ENCODE measurements at regions not wholly inside any gene's neighbourhood (a gene's known extent, or its start where the extent isn't known, plus 50 kb on each side); places are given as distances from the start of the nearest gene placed in this dataset.

DNA sequence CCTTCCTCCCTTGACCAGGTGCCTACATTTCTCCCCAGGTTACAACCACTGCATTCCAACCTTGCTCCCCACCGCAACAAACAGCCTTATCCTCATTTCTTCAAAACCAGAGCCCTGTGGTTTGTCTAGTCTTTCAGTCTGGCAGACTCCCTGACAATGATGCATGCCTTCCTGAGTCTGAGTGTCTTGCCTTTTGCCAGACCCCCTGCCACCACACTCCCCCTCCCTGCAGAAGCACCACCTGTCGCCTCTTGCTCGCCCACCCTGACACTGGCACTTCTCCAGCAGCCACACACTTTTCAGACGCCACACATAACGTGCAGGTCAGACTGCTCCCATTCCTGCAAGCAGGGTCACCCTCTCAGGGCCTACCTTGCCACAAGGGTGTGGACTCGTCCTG, 349.2 kb upstream of the NOCT start:
- H2BK120ac ChIP-seq (ENCODE audit: low read depth, low read length), result no peak overlapping the region
- H3K23ac ChIP-seq (ENCODE audit: low read depth, low read length, poor library complexity), result no peak overlapping the region
- peaks cover 5 to 6% of the 10 kb centered on the region in 2 donors for H3K4me1 ChIP-seq (ENCODE audit: control insufficient read depth in 2 of 2, insufficient read depth in 1 of 2, low read depth in 1 of 2, low read length in 2 of 2)

DNA sequence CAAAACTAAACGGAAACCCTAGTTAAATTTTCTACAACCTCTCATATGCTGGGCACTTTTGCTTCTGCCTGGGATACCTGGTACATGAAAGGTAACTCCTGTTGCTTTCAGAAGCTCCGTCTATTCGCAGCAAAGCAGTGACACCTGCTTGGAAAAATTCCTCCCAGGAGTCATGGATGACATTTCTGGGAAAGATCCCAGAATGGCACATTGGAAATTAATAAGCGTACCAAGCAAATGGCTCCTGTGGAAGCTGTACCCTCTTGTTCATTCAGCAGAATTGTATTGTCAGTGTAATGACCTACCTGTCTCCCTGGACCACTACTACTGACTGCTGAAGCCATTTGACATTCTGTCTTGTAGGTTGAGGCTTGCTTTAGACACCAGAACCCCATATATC, 349.7 kb upstream of the NOCT start:
- Histone ChIP-seq H3K27me3 (ENCODE audit: control insufficient read depth in 3 of 3, insufficient read depth in 3 of 3, low read depth in 1 of 3, low read length in 3 of 3) (no peaks in the 10 kb centered on the region), H2BK12ac (ENCODE audit: low read length) (no peak overlapping the region), H2BK5ac (ENCODE audit: low read length) (no peak overlapping the region), H3K4me1 (ENCODE audit: control insufficient read depth in 2 of 2, insufficient read depth in 1 of 2, low read depth in 1 of 2, low read length in 2 of 2) (peaks cover 5 to 8% of the 10 kb centered on the region in 2 donors), H3K9ac (ENCODE audit: low read depth, low read length, poor library complexity) (no peak overlapping the region), H3K4ac (ENCODE audit: low read length) (no peak overlapping the region), H3K36me3 (replicated peaks in 1 of 2; ENCODE audit: control insufficient read depth in 2 of 2, insufficient read depth in 2 of 2, low read length in 2 of 2) (no peaks in the 10 kb centered on the region), H4K8ac (ENCODE audit: low read depth, low read length) (no peak overlapping the region), H3K9me3 (replicated peaks in 1 of 2; ENCODE audit: control insufficient read depth in 2 of 2, insufficient read depth in 1 of 2, low read depth in 1 of 2, low read length in 2 of 2) (peaks cover 0 to 2% of the 10 kb centered on the region in 2 donors), H3K23ac (ENCODE audit: low read depth, low read length, poor library complexity) (no peak overlapping the region), H2AK5ac (ENCODE audit: low read depth, low read length) (no peak overlapping the region), H2BK120ac (ENCODE audit: low read depth, low read length) (no peak overlapping the region), H3K4me3 (ENCODE audit: low read length in 2 of 2) (no peak overlapping the region), H3K79me1 (ENCODE audit: low read depth, low read length) (no peaks in the 10 kb centered on the region), H2AFZ (ENCODE audit: low read length) (no peak overlapping the region), H3K14ac (ENCODE audit: low read length) (no peak overlapping the region), H3K4me2 (ENCODE audit: insufficient read depth, low read length, poor library complexity, severe bottlenecking) (no peak overlapping the region), H4K91ac (ENCODE audit: low read depth, low read length, poor library complexity) (no peak overlapping the region), H3K27ac (replicated peaks; ENCODE audit: low read length) (no peak overlapping the region), H2BK15ac (ENCODE audit: low read length) (no peak overlapping the region), H3K18ac (ENCODE audit: low read length) (no peak overlapping the region)
- DNase-seq (ENCODE audit: low spot score), result no peak
- WGBS, 2 donors (ENCODE audit: extremely low coverage in 2 of 2, insufficient read length in 2 of 2, insufficient replicate concordance in 1 of 2), result no CpG with 5 or more reads among the region's 4 CpGs

More for the DNA sequence above, 349.2 kb upstream of the NOCT start:
- Histone ChIP-seq H3K27ac (replicated peaks; ENCODE audit: low read length) (no peak overlapping the region), H3K79me1 (ENCODE audit: low read depth, low read length) (no peaks in the 10 kb centered on the region), H3K18ac (ENCODE audit: low read length) (no peak overlapping the region), H3K9me3 (replicated peaks in 1 of 2; ENCODE audit: control insufficient read depth in 2 of 2, insufficient read depth in 1 of 2, low read depth in 1 of 2, low read length in 2 of 2) (peaks cover 0 to 2% of the 10 kb centered on the region in 2 donors), H3K4ac (ENCODE audit: low read length) (no peak overlapping the region), H3K9ac (ENCODE audit: low read depth, low read length, poor library complexity) (no peak overlapping the region), H3K4me3 (ENCODE audit: low read length in 2 of 2) (no peak overlapping the region), H3K14ac (ENCODE audit: low read length) (no peak overlapping the region), H3K36me3 (replicated peaks in 1 of 2; ENCODE audit: control insufficient read depth in 2 of 2, insufficient read depth in 2 of 2, low read length in 2 of 2) (no peaks in the 10 kb centered on the region), H2AFZ (ENCODE audit: low read length) (no peak overlapping the region), H2AK5ac (ENCODE audit: low read depth, low read length) (no peak overlapping the region), H2BK12ac (ENCODE audit: low read length) (no peak overlapping the region), H4K8ac (ENCODE audit: low read depth, low read length) (no peak overlapping the region), H2BK15ac (ENCODE audit: low read length) (no peak overlapping the region), H2BK5ac (ENCODE audit: low read length) (no peak overlapping the region), H4K91ac (ENCODE audit: low read depth, low read length, poor library complexity) (no peak overlapping the region), H3K4me2 (ENCODE audit: insufficient read depth, low read length, poor library complexity, severe bottlenecking) (no peak overlapping the region), H3K27me3 (ENCODE audit: control insufficient read depth in 3 of 3, insufficient read depth in 3 of 3, low read depth in 1 of 3, low read length in 3 of 3) (no peaks in the 10 kb centered on the region)
- WGBS, 2 donors (ENCODE audit: extremely low coverage in 2 of 2, insufficient read length in 2 of 2, insufficient replicate concordance in 1 of 2), result no CpG with 5 or more reads among the region's 6 CpGs
- no peak for DNase-seq (ENCODE audit: low spot score)

DNA sequence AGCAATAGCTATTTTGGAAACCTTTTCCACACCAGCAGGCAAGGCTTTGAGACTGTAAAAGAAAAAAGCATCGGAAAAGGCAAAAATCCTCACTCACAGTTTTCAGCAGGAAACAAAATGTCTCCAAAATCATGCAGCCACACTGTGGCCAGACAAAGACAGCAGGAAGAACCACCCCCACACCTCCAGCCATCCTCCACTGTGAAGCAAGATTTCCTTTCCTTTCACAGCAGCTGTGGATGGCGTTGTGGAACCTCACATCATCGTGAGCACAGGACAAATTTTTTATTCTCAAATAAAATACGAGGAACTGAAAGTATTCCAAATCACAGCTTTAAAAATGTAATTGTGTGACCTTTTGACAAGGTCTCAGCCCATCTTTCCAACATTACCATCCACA, 351.7 kb upstream of the NOCT start:
- Histone ChIP-seq H3K79me1 (ENCODE audit: low read depth, low read length) (no peaks in the 10 kb centered on the region), H3K14ac (ENCODE audit: low read length) (no peak overlapping the region), H4K91ac (ENCODE audit: low read depth, low read length, poor library complexity) (no peak overlapping the region), H3K23ac (ENCODE audit: low read depth, low read length, poor library complexity) (no peak overlapping the region), H2BK120ac (ENCODE audit: low read depth, low read length) (no peak overlapping the region), H3K4me2 (ENCODE audit: insufficient read depth, low read length, poor library complexity, severe bottlenecking) (no peak overlapping the region), H3K9me3 (replicated peaks in 1 of 2; ENCODE audit: control insufficient read depth in 2 of 2, insufficient read depth in 1 of 2, low read depth in 1 of 2, low read length in 2 of 2) (no peaks in the 10 kb centered on the region), H3K27ac (replicated peaks; ENCODE audit: low read length) (no peak overlapping the region), H3K18ac (ENCODE audit: low read length) (no peak overlapping the region), H3K36me3 (replicated peaks in 1 of 2; ENCODE audit: control insufficient read depth in 2 of 2, insufficient read depth in 2 of 2, low read length in 2 of 2) (no peaks in the 10 kb centered on the region), H2BK15ac (ENCODE audit: low read length) (no peak overlapping the region), H3K9ac (ENCODE audit: low read depth, low read length, poor library complexity) (no peak overlapping the region), H2AK5ac (ENCODE audit: low read depth, low read length) (no peak overlapping the region), H3K4me1 (ENCODE audit: control insufficient read depth in 2 of 2, insufficient read depth in 1 of 2, low read depth in 1 of 2, low read length in 2 of 2) (peaks cover 13 to 27% of the 10 kb centered on the region in 2 donors), H2AFZ (ENCODE audit: low read length) (peak overlapping the region; percentile 65), H2BK12ac (ENCODE audit: low read length) (no peak overlapping the region), H3K4ac (ENCODE audit: low read length) (no peak overlapping the region), H2BK5ac (ENCODE audit: low read length) (no peak overlapping the region), H3K4me3 (ENCODE audit: low read length in 2 of 2) (no peak overlapping the region), H3K27me3 (ENCODE audit: control insufficient read depth in 3 of 3, insufficient read depth in 3 of 3, low read depth in 1 of 3, low read length in 3 of 3) (no peaks in the 10 kb centered on the region), H4K8ac (ENCODE audit: low read depth, low read length) (no peak overlapping the region)
- WGBS, 2 donors (ENCODE audit: extremely low coverage in 2 of 2, insufficient read length in 2 of 2, insufficient replicate concordance in 1 of 2), result no CpG with 5 or more reads among the region's 4 CpGs
- DNase-seq (ENCODE audit: low spot score), result no peak

DNA sequence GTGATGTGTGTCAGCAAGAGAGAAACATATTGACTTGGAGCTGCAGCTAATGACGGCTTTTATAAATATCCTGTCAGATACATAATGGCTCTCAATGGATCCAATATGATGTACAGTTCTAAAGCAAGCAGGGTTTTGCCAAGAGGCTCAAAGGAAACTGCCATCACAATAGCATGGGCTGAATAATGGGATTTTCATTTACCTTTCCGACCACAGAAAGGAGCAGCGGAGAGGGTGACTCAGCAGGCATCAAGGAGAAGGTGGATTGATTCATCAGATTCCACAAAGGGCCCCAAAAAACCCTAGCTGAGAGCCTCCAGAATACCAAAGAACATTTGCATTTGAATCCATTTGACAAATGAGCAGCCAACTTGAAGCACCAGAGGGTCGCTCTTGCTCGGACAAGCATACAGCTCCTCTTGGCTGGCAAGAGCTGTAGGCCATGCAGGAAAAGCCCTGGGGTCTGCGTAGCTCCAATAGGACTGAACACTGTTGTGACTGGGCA, 355.7 kb upstream of the NOCT start:
- Histone ChIP-seq H3K27me3 (ENCODE audit: control insufficient read depth in 3 of 3, insufficient read depth in 3 of 3, low read depth in 1 of 3, low read length in 3 of 3) (no peaks in the 10 kb centered on the region), H2BK15ac (ENCODE audit: low read length) (no peak overlapping the region), H3K4me3 (ENCODE audit: low read length in 2 of 2) (peak overlapping the region in 1 of 2 donors; percentile 16), H3K27ac (replicated peaks; ENCODE audit: low read length) (no peak overlapping the region), H2AK5ac (ENCODE audit: low read depth, low read length) (no peak overlapping the region), H3K14ac (ENCODE audit: low read length) (no peak overlapping the region), H4K8ac (ENCODE audit: low read depth, low read length) (no peak overlapping the region), H3K18ac (ENCODE audit: low read length) (no peak overlapping the region), H2BK120ac (ENCODE audit: low read depth, low read length) (no peak overlapping the region), H3K4me1 (ENCODE audit: control insufficient read depth in 2 of 2, insufficient read depth in 1 of 2, low read depth in 1 of 2, low read length in 2 of 2) (peaks cover 14 to 34% of the 10 kb centered on the region in 2 donors), H3K4ac (ENCODE audit: low read length) (no peak overlapping the region), H2BK5ac (ENCODE audit: low read length) (no peak overlapping the region), H4K91ac (ENCODE audit: low read depth, low read length, poor library complexity) (no peak overlapping the region), H3K36me3 (replicated peaks in 1 of 2; ENCODE audit: control insufficient read depth in 2 of 2, insufficient read depth in 2 of 2, low read length in 2 of 2) (no peaks in the 10 kb centered on the region), H2AFZ (ENCODE audit: low read length) (peak overlapping the region; percentile 73), H3K9ac (ENCODE audit: low read depth, low read length, poor library complexity) (no peak overlapping the region), H3K9me3 (replicated peaks in 1 of 2; ENCODE audit: control insufficient read depth in 2 of 2, insufficient read depth in 1 of 2, low read depth in 1 of 2, low read length in 2 of 2) (no peaks in the 10 kb centered on the region), H3K4me2 (ENCODE audit: insufficient read depth, low read length, poor library complexity, severe bottlenecking) (no peak overlapping the region), H3K79me1 (ENCODE audit: low read depth, low read length) (no peaks in the 10 kb centered on the region), H3K23ac (ENCODE audit: low read depth, low read length, poor library complexity) (no peak overlapping the region), H2BK12ac (ENCODE audit: low read length) (no peak overlapping the region)
- no CpG with 5 or more reads among the region's 6 CpGs for WGBS, 2 donors (ENCODE audit: extremely low coverage in 2 of 2, insufficient read length in 2 of 2, insufficient replicate concordance in 1 of 2)
- no peak for DNase-seq (ENCODE audit: low spot score)

Measured in neuronal stem cell (in vitro differentiated cells).